NB4 (cell line): ENCODE measurements at regions not wholly inside any gene's neighbourhood (a gene's known extent, or its start where the extent isn't known, plus 50 kb on each side); places are given as distances from the start of the nearest gene placed in this dataset.
A peak's percentile ranks its signal among the peaks of the same experiment; 100 is the strongest.

Source experiments
- DNase-seq: peaks from one replicate; pipeline ENCODE4 v3.0.0; 2010; ENCODE audit warnings: low read depth
- H3K4me3 ChIP-seq: one replicate; pipeline ENCODE4 v1.5.1; 2011; ENCODE audit warnings: mild to moderate bottlenecking, low read depth, low read length, moderate library complexity
- MYC ChIP-seq: IDR thresholded peaks from 2 replicates; pipeline ENCODE4 v1.6.1; 2011; ENCODE audit warnings: low read depth, low read length
- POLR2A ChIP-seq: IDR thresholded peaks from 2 replicates; pipeline ENCODE4 v1.6.1; 2011; ENCODE audit warnings: mild to moderate bottlenecking; ENCODE audit not compliant: insufficient read length; ENCODE audit errors: extremely low read depth
- TF ChIP-seq, protein P1 (sequence below): IDR thresholded peaks from one replicate; pipeline ENCODE4 v1.5.1; 2012; ENCODE audit warnings: low read depth, low read length
- TF ChIP-seq, protein P2 (sequence below): IDR thresholded peaks from 2 replicates; pipeline ENCODE4 v1.6.1; 2011; ENCODE audit warnings: low read depth, low read length

DNA sequence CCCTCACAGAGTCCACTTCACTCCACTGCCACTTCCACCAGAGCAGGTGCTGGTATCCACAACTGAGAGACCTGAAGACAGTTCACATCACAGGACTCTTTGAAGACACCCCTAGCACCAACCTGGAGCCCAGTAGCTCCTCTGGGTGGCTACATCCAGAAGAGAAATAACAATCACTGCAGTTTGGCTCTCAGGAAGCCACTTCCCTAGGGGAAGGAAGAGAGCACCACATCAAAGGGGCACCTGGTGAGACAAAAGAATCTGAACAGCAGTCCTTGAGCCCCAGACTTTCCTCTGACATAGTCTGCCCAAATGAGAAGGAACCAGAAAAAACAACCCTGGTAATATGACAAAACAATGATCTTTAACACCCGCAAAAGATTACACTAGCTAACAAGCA lies 113.2 kb downstream of the TENT5C start:
- H3K4me3 ChIP-seq: no peak overlapping the region
- no peak for DNase-seq
- TF ChIP-seq, protein P1, sequence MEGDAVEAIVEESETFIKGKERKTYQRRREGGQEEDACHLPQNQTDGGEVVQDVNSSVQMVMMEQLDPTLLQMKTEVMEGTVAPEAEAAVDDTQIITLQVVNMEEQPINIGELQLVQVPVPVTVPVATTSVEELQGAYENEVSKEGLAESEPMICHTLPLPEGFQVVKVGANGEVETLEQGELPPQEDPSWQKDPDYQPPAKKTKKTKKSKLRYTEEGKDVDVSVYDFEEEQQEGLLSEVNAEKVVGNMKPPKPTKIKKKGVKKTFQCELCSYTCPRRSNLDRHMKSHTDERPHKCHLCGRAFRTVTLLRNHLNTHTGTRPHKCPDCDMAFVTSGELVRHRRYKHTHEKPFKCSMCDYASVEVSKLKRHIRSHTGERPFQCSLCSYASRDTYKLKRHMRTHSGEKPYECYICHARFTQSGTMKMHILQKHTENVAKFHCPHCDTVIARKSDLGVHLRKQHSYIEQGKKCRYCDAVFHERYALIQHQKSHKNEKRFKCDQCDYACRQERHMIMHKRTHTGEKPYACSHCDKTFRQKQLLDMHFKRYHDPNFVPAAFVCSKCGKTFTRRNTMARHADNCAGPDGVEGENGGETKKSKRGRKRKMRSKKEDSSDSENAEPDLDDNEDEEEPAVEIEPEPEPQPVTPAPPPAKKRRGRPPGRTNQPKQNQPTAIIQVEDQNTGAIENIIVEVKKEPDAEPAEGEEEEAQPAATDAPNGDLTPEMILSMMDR: no peak
- TF ChIP-seq, protein P2, sequence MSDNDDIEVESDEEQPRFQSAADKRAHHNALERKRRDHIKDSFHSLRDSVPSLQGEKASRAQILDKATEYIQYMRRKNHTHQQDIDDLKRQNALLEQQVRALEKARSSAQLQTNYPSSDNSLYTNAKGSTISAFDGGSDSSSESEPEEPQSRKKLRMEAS: no peak
- TF ChIP-seq POLR2A: no peak
- TF ChIP-seq MYC: no peak

DNA sequence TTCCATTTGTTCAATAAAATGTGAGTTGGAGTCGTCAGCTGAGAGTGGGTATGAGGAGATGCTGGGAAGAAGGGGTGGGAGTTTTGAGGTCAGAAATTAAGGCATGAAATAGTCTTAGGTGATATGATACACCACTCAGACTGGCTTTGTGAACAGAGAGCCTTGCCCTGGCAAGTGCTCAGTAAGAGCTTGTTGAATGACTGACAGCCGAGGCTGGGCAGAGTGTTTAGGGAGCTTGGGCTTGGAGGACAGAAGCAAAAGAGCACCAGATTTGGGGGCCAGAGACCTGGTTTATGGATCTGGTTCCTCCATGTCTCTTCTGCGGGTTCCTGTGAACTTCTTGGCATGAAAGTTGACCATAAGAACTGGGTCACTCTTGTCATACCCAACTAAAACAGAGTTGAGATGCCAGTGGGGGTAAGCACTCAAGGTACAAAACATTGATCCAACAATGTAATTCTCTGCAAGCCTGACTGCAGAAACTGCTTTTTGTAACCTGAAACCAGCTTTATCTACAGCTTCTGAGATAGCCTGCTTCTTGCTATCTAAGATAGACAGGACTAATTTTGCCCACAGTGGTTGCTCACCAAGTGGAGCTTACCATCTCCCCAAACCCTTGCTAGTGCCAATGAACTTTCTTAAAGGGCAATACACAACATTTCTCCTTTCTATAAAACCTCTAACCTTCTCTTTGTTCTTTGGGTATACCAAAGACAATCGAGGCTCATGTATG lies 126.4 kb downstream of the TENT5C start:
- no peak overlapping the region for H3K4me3 ChIP-seq
- TF ChIP-seq POLR2A: no peak
- TF ChIP-seq MYC: no peak
- TF ChIP-seq, protein P2: no peak
- TF ChIP-seq, protein P1: no peak
- no peak for DNase-seq

DNA sequence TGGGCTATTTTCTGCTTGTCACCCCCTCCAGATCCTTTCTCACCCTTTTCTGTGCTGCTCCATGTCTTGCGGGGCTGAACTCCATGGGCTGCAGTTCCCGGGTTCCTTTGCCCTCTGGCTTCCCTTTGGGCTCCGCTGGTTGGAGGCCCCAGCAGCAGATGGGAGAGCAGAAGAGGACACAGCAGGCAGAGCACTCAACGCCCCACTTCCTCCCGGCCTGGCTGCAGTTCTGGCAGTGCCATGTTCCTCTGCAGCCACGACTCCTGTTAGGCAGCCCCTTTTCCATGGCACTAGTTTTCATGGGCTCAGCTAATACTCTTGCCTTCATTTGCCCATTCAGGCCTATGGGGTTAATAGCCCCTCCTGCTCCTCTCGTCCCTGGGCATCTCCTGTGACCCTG lies 127.1 kb downstream of the TENT5C start:
- no peak overlapping the region for H3K4me3 ChIP-seq
- TF ChIP-seq, protein P2: no peak
- TF ChIP-seq POLR2A (no peak), MYC (no peak)
- TF ChIP-seq, protein P1: no peak
- no peak for DNase-seq

DNA sequence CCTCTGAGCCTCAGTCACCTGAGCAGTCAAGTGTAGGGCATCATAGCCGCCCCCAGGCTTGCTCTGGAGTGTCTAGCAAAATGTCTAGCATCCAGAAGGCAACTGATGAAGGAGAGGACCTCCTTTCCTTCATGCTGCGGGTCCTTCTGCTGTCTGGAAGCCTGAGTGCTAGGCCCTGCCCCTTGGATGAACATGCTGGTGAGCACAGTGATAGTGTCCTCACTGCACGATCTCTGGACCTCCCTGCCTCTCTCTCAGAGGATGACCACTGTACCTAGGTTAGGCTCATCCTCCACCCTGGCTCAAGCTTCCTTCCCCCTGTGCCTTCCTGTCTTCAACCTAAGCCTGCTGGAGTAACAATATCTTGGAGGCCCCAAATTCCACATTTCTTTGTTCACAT lies 128.6 kb downstream of the TENT5C start:
- TF ChIP-seq, protein P2: no peak
- no peak for TF ChIP-seq POLR2A

DNA sequence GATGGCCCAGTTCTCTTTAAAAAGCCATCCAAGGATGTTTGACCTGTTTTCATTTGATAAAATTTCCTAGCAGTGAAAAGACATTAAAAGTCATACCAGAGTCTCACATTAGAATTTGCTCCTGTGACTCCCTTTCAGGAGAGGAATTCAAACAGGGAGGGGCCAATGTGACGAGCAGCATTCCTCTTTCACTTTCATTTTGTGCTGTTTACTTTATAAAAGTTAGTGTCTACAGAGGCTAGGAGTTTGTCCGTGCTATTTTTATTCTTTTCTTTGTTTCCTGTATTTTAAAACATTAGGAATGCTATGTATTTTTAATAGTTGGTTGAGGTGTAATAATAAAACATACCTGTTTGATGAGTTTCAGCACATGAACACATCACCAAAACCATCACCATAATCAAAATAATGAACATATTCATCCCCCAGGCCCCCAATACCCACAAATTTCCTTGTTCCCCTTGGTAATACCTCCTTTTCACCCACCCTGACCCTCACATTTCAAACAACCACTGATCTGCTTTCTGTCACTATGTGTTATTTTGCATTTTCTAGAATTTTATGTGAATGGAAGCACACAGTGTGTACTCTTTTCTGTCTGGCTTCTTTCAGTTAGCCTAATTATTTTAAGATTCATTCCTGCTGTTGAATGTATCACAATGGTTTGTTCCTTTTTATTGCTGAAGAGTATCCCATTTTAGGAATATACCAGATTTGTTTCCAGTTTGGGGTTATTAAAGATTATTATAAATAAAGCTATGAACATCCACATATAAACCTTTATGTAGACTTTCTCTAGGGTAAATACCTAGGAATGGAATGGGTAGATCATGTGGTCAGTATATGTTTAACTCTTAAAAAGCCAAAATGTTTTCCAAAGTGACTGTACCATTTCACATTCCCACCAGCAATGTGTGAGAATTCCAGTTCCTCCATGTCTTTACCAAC lies 129.5 kb downstream of the TENT5C start:
- DNase-seq: peak; percentile 54
- TF ChIP-seq MYC: no peak
- TF ChIP-seq, protein P2: no peak
- TF ChIP-seq, protein P1: no peak
- TF ChIP-seq POLR2A: no peak

More for the DNA sequence above, 128.6 kb downstream of the TENT5C start:
- no peak for DNase-seq
- H3K4me3 ChIP-seq: no peak overlapping the region

DNA sequence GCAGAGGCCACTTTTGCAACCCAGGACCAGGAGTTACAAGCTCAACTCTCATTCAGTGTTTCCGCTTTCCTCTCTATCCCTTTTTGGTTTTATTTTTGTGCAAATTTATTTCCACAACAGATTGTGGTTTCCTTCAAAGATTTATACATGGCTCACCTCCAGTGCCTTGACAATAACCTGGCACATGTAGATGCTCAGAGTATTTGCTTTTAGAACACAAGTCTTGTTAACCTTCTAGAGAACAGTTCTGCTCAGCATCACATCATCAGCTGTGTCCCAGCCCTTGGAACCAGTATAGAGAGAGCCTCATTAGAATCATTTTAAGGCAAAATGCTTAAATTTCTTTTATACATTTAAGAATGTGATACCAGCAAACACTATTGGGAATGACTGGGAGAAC lies 133.7 kb downstream of the TENT5C start:
- no peak for TF ChIP-seq POLR2A
- TF ChIP-seq, protein P1: no peak
- TF ChIP-seq MYC: no peak
- TF ChIP-seq, protein P2: no peak
- no peak for DNase-seq
- no peak overlapping the region for H3K4me3 ChIP-seq

More for the DNA sequence above, 129.5 kb downstream of the TENT5C start:
- H3K4me3 ChIP-seq: peak overlapping the region; percentile 59
